ENCODE measurements at regions not wholly inside any gene's neighbourhood (a gene's known extent, or its start where the extent isn't known, plus 50 kb on each side); places are given as distances from the start of the nearest gene placed in this dataset.

GRCh38 chr2:181138816-181139215, 158.4 kb downstream of the UBE2E3 start:
- TF ChIP-seq EZH2 (IDR thresholded peaks at IDR 0.05; ENCODE audit: insufficient read depth, poor library complexity, severe bottlenecking) (no peak), EZH2phosphoT487 (IDR thresholded peaks at IDR 0.05; ENCODE audit: insufficient read depth, low read depth) (no peak)

All from GM23248 (cell line).